ENCODE measurements at regions not wholly inside any gene's neighbourhood (a gene's known extent, or its start where the extent isn't known, plus 50 kb on each side); places are given as distances from the start of the nearest gene placed in this dataset.

DNA sequence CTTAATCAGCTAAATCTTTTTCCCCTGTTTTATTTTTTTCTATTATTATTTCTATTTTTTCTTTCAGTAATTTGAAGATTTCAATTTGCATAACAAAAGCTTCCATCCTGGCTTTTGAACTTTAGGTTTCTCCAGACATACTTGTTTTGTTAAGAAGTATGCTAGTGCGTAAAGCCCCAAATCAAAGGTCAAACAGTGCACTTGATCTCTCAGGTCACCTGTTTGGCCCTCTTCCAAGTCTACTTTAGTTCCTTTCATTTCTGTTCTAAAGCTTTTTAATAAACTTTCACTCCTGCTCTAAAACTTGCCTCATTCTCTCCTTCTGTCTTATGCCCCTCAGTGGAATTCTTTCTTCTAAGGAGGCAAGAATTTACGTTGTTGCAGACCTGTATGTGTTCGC, 54.6 kb upstream of the ATXN7L3B start:
- no peak for TF ChIP-seq CTCF (IDR thresholded peaks at IDR 0.05)
- TF ChIP-seq TCF7L2 (IDR thresholded peaks at IDR 0.05; ENCODE audit: low read depth, low read length): no peak
- TF ChIP-seq SIN3A (IDR thresholded peaks at IDR 0.05; ENCODE audit: borderline replicate concordance, insufficient read depth, low read depth, low read length): no peak

Data from Panc1 (cell line).